ENCODE measurements at regions not wholly inside any gene's neighbourhood (a gene's known extent, or its start where the extent isn't known, plus 50 kb on each side); places are given as distances from the start of the nearest gene placed in this dataset.
"Not testable (repeated sequence)": the region's sequence is repeated elsewhere in the genome, so short reads cannot be mapped to it uniquely, and the experiment has no call there.

GRCh38 chr6:84581494-84582259, 182.7 kb downstream of the TBX18 start:
- no peak for DNase-seq

- no peak for DNase-seq
These were observed 185.0 kb downstream of the TBX18 start for GRCh38 chr6:84579404-84579803.

GRCh38 chr6:84576029-84576428, 188.4 kb downstream of the TBX18 start:
- no peak for DNase-seq

- DNase-seq: no peak
These were observed 189.1 kb downstream of the TBX18 start for GRCh38 chr6:84575264-84575663.

- DNase-seq: no peak
These were observed 194.5 kb downstream of the TBX18 start for GRCh38 chr6:84569882-84570281.

- no peak for DNase-seq
These were observed 195.4 kb downstream of the TBX18 start for GRCh38 chr6:84568971-84569370.

GRCh38 chr6:84565718-84566117, 198.7 kb downstream of the TBX18 start:
- not testable (repeated sequence) for DNase-seq

- no peak for DNase-seq
These were observed 203.7 kb downstream of the TBX18 start for GRCh38 chr6:84560436-84561390.

GRCh38 chr6:84556541-84557335, 207.7 kb downstream of the TBX18 start:
- no peak for DNase-seq

- DNase-seq: no peak
These were observed 209.7 kb downstream of the TBX18 start for GRCh38 chr6:84554706-84555105.

- DNase-seq: no peak
These were observed 210.3 kb downstream of the TBX18 start for GRCh38 chr6:84554074-84554473.

GRCh38 chr6:84553527-84553926, 210.9 kb downstream of the TBX18 start:
- no peak for DNase-seq

GRCh38 chr6:84551797-84552196, 212.6 kb downstream of the TBX18 start:
- no peak for DNase-seq

GRCh38 chr6:84549917-84550316, 214.5 kb downstream of the TBX18 start:
- no peak for DNase-seq

GRCh38 chr6:84547341-84547801, 217.0 kb downstream of the TBX18 start:
- no peak for DNase-seq

GRCh38 chr6:84546427-84546914, 217.9 kb downstream of the TBX18 start:
- no peak for DNase-seq

- no peak for DNase-seq
These were observed 225.1 kb downstream of the TBX18 start for GRCh38 chr6:84539122-84539856.

- no peak for DNase-seq
These were observed 227.3 kb downstream of the TBX18 start for GRCh38 chr6:84536885-84537638.

- no peak for DNase-seq
These were observed 236.2 kb downstream of the TBX18 start for GRCh38 chr6:84528201-84528600.

GRCh38 chr6:84526631-84527030, 237.8 kb downstream of the TBX18 start:
- DNase-seq: no peak

- no peak for DNase-seq
These were observed 238.5 kb downstream of the TBX18 start for GRCh38 chr6:84525907-84526306.
